ENCODE measurements at regions not wholly inside any gene's neighbourhood (a gene's known extent, or its start where the extent isn't known, plus 50 kb on each side); places are given as distances from the start of the nearest gene placed in this dataset.

GRCh38 chr1:30508175-30508448 is 215.3 kb downstream of the MATN1 start:
- H3K9me2 ChIP-seq (replicated peaks; ENCODE audit: low read depth, low read length), result no peaks in the 10 kb centered on the region
- no peaks in the 10 kb centered on the region for H3K79me2 ChIP-seq (ENCODE audit: insufficient read depth, low read length)
- no peaks in the 10 kb centered on the region for H3K36me3 ChIP-seq (ENCODE audit: insufficient read depth, low read length)
- no peaks in the 10 kb centered on the region for H3K4me1 ChIP-seq (ENCODE audit: insufficient read depth, low read length, poor library complexity, severe bottlenecking)
- no peaks in the 10 kb centered on the region for H4K20me1 ChIP-seq (ENCODE audit: insufficient read depth, low read length, poor library complexity, severe bottlenecking)
- no peaks in the 10 kb centered on the region for H3K9me3 ChIP-seq (ENCODE audit: insufficient read depth, low read depth, low read length)
- no peak overlapping the region for H3K9ac ChIP-seq (ENCODE audit: low read depth, low read length, poor library complexity, severe bottlenecking)
- no peak for TF ChIP-seq EZH2phosphoT487 (IDR thresholded peaks at IDR 0.05; ENCODE audit: borderline replicate concordance)
- TF ChIP-seq, protein P1, sequence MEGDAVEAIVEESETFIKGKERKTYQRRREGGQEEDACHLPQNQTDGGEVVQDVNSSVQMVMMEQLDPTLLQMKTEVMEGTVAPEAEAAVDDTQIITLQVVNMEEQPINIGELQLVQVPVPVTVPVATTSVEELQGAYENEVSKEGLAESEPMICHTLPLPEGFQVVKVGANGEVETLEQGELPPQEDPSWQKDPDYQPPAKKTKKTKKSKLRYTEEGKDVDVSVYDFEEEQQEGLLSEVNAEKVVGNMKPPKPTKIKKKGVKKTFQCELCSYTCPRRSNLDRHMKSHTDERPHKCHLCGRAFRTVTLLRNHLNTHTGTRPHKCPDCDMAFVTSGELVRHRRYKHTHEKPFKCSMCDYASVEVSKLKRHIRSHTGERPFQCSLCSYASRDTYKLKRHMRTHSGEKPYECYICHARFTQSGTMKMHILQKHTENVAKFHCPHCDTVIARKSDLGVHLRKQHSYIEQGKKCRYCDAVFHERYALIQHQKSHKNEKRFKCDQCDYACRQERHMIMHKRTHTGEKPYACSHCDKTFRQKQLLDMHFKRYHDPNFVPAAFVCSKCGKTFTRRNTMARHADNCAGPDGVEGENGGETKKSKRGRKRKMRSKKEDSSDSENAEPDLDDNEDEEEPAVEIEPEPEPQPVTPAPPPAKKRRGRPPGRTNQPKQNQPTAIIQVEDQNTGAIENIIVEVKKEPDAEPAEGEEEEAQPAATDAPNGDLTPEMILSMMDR (conservative IDR thresholded peaks at IDR 0.05; ENCODE audit: low read length), result no peak
- H2AFZ ChIP-seq (ENCODE audit: low read length), result no peak overlapping the region
- H3K4me2 ChIP-seq (ENCODE audit: low read depth, low read length, poor library complexity, severe bottlenecking), result no peak overlapping the region
- H3K27me3 ChIP-seq (ENCODE audit: insufficient read depth, low read length, poor library complexity, severe bottlenecking), result no peaks in the 10 kb centered on the region
- no peaks in the 10 kb centered on the region for H3F3A ChIP-seq (ENCODE audit: low read depth)
- no peak overlapping the region for H3K4me3 ChIP-seq (ENCODE audit: low read length, poor library complexity, severe bottlenecking)

- no peak overlapping the region for H3K9ac ChIP-seq (ENCODE audit: low read depth, low read length, poor library complexity, severe bottlenecking)
- no peaks in the 10 kb centered on the region for H3K36me3 ChIP-seq (ENCODE audit: insufficient read depth, low read length)
- H3K79me2 ChIP-seq (ENCODE audit: insufficient read depth, low read length), result no peaks in the 10 kb centered on the region
- H2AFZ ChIP-seq (ENCODE audit: low read length), result no peak overlapping the region
- no peaks in the 10 kb centered on the region for H3K9me3 ChIP-seq (ENCODE audit: insufficient read depth, low read depth, low read length)
- no peak for TF ChIP-seq EZH2phosphoT487 (IDR thresholded peaks at IDR 0.05; ENCODE audit: borderline replicate concordance)
- TF ChIP-seq, protein P1 (conservative IDR thresholded peaks at IDR 0.05; ENCODE audit: low read length), result no peak
- no peak overlapping the region for H3K4me2 ChIP-seq (ENCODE audit: low read depth, low read length, poor library complexity, severe bottlenecking)
- no peaks in the 10 kb centered on the region for H3F3A ChIP-seq (ENCODE audit: low read depth)
- H3K4me3 ChIP-seq (ENCODE audit: low read length, poor library complexity, severe bottlenecking), result no peak overlapping the region
- no peaks in the 10 kb centered on the region for H4K20me1 ChIP-seq (ENCODE audit: insufficient read depth, low read length, poor library complexity, severe bottlenecking)
- H3K27me3 ChIP-seq (ENCODE audit: insufficient read depth, low read length, poor library complexity, severe bottlenecking), result no peaks in the 10 kb centered on the region
- no peaks in the 10 kb centered on the region for H3K4me1 ChIP-seq (ENCODE audit: insufficient read depth, low read length, poor library complexity, severe bottlenecking)
- H3K9me2 ChIP-seq (replicated peaks; ENCODE audit: low read depth, low read length), result no peaks in the 10 kb centered on the region
Measured at GRCh38 chr1:30507401-30508174, 215.8 kb downstream of the MATN1 start.

DNA sequence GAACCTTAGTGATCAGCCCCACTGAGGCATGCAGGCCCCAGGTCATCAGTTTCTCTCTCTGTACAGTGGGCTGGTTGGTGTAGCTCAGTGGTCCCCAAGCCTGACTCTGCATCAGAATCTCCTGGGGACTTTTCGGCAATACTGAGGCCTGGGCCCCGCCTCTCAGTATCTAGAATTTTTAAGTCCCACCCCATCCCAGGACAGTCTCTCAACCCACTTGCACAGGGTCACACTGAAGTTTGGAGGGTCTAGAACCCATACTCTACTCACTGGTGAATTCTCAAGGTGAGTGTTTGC is 216.4 kb downstream of the MATN1 start:
- H3K4me1 ChIP-seq (ENCODE audit: insufficient read depth, low read length, poor library complexity, severe bottlenecking), result no peaks in the 10 kb centered on the region
- H4K20me1 ChIP-seq (ENCODE audit: insufficient read depth, low read length, poor library complexity, severe bottlenecking), result no peaks in the 10 kb centered on the region

More for the DNA sequence above, 216.4 kb downstream of the MATN1 start:
- Histone ChIP-seq H3K9me2 (replicated peaks; ENCODE audit: low read depth, low read length) (no peaks in the 10 kb centered on the region), H3K4me2 (ENCODE audit: low read depth, low read length, poor library complexity, severe bottlenecking) (no peak overlapping the region), H3K27me3 (ENCODE audit: insufficient read depth, low read length, poor library complexity, severe bottlenecking) (no peaks in the 10 kb centered on the region), H2AFZ (ENCODE audit: low read length) (no peak overlapping the region), H3K9ac (ENCODE audit: low read depth, low read length, poor library complexity, severe bottlenecking) (no peak overlapping the region), H3K9me3 (ENCODE audit: insufficient read depth, low read depth, low read length) (no peaks in the 10 kb centered on the region), H3K36me3 (ENCODE audit: insufficient read depth, low read length) (no peaks in the 10 kb centered on the region), H3K4me3 (ENCODE audit: low read length, poor library complexity, severe bottlenecking) (no peak overlapping the region), H3F3A (ENCODE audit: low read depth) (no peaks in the 10 kb centered on the region), H3K79me2 (ENCODE audit: insufficient read depth, low read length) (no peaks in the 10 kb centered on the region)
- TF ChIP-seq, protein P1 (conservative IDR thresholded peaks at IDR 0.05; ENCODE audit: low read length), result no peak
- TF ChIP-seq EZH2phosphoT487 (IDR thresholded peaks at IDR 0.05; ENCODE audit: borderline replicate concordance), result no peak
